NT2/D1 (cell line): ENCODE measurements at regions not wholly inside any gene's neighbourhood (a gene's known extent, or its start where the extent isn't known, plus 50 kb on each side); places are given as distances from the start of the nearest gene placed in this dataset.

ENCODE experiments used
- SUZ12 ChIP-seq: IDR thresholded peaks from 2 replicates; pipeline ENCODE4 v1.6.1; 2011; ENCODE audit not compliant: insufficient read length, insufficient read depth; ENCODE audit errors: extremely low read depth
- YY1 ChIP-seq: IDR thresholded peaks from 2 replicates; pipeline ENCODE4 v1.6.1; 2011; ENCODE audit not compliant: insufficient read length, insufficient read depth
- ZNF274 ChIP-seq: IDR thresholded peaks from 2 replicates; pipeline ENCODE4 v1.6.1; 2011; ENCODE audit warnings: mild to moderate bottlenecking, low read depth, low read length

DNA sequence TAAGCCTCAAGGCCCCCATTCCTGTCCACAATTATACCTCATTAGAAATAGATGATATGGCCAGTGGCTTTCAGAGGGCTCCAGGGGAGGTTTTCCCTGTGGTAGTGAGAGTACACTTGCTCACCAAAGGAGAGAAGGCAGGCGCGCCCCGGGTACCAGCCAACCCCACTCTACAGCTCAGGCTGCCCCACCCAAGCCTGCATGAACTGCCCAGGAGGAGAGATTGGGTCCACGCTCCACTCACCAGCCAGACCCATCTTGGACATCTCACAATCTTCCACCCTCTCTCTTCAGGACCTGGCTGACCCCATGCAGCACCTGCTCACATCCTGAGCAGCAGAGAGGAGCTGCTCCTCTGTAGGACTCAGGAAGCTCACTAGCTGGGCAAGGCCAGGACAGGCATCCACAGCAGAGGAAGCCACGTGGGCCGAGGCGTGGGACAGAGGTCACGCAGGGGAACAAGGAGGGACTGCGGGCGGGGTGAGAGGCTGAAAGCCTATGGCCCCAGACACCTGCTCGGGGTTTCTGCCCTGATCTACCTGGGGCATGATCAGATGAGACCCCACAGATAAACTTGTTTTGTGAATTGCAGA, 53.9 kb upstream of the GLI2 start:
- TF ChIP-seq SUZ12: no peak
- TF ChIP-seq YY1: no peak
- no peak for TF ChIP-seq ZNF274
